K562 (cell line): ENCODE measurements at regions not wholly inside any gene's neighbourhood (a gene's known extent, or its start where the extent isn't known, plus 50 kb on each side); places are given as distances from the start of the nearest gene placed in this dataset.
A peak's percentile ranks its signal among the peaks of the same experiment; 100 is the strongest.

Source experiments
- CBX8 ChIP-seq: fragments of 200-600 bp; sonication (generic); IDR thresholded peaks from 2 replicates; pipeline ENCODE4 v1.6.1; 2012; ENCODE audit warnings: borderline replicate concordance, mixed run types, low read depth, mild to moderate bottlenecking, moderate library complexity, mixed read lengths, low read length, control low read depth, inconsistent platforms; ENCODE audit not compliant: poor library complexity, severe bottlenecking; ENCODE audit errors: extremely low read depth
- CHD1 ChIP-seq: fragments of 200-600 bp; sonication (generic); IDR thresholded peaks from one replicate; pipeline ENCODE4 v1.6.1; 2012; ENCODE audit warnings: mild to moderate bottlenecking, moderate library complexity, low read length, inconsistent platforms
- KDM5B ChIP-seq: fragments of 200-600 bp; sonication (generic); IDR thresholded peaks from 2 replicates; pipeline ENCODE4 v1.6.1; 2012; ENCODE audit warnings: low read depth, mild to moderate bottlenecking, moderate library complexity, low read length, control low read depth, inconsistent platforms; ENCODE audit not compliant: insufficient replicate concordance
- POLR2A ChIP-seq: fragments of 450-650 bp; conservative IDR thresholded peaks from 2 replicates; pipeline ENCODE4 v1.6.1; 2016
- RNF2 ChIP-seq: sonication (generic); IDR thresholded peaks from 2 replicates; pipeline ENCODE4 v1.6.1; 2016
- TFAM ChIP-seq: fragments of 250-450 bp; sonication (Bioruptor Pico); conservative IDR thresholded peaks from 2 replicates; pipeline ENCODE4 v1.5.0; 2021; ENCODE audit warnings: mild to moderate bottlenecking, moderate library complexity
- ZNF717 ChIP-seq: fragments of 250-450 bp; sonication (Bioruptor Pico); IDR thresholded peaks from 2 replicates; pipeline ENCODE4 v1.5.0; 2021
- TF ChIP-seq, protein P1 (sequence below): sonication (generic); formaldehyde crosslinking; IDR thresholded peaks from 2 replicates; pipeline ENCODE4 v1.8.1; 2023; ENCODE audit warnings: mild to moderate bottlenecking, missing genetic modification reagents
- TF ChIP-seq, protein P2 (sequence below): fragments of 150-350 bp; IDR thresholded peaks from 2 replicates; pipeline ENCODE4 v1.6.1; 2014; ENCODE audit warnings: low read depth, mild to moderate bottlenecking, low read length, borderline replicate concordance

DNA sequence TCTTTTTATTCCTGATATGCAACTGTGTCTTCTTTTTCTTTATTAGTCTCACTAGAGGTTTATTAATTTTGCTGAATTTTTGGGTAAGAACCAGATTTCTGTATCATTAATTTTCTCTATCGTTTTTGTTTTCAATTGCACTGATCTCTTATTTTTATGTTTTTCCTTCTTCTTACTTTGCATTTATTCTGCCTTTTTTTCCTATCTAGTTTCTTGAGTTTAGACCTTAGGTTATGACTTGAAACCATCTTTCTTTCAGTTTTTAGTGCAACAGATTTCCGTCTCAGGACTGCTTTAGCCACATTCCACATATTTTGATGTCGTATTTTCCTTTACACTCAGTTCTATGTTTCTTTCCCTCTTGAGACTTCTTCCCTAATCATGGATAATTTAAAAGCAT is 56.6 kb downstream of the IARS1 start:
- TF ChIP-seq POLR2A = peak; percentile 58
- TF ChIP-seq CBX8 = no peak
- no peak for TF ChIP-seq CHD1
- no peak for TF ChIP-seq ZNF717 (CRISPR knock-in tag)
- no peak for TF ChIP-seq RNF2
- TF ChIP-seq KDM5B = no peak
- TF ChIP-seq, protein P1, sequence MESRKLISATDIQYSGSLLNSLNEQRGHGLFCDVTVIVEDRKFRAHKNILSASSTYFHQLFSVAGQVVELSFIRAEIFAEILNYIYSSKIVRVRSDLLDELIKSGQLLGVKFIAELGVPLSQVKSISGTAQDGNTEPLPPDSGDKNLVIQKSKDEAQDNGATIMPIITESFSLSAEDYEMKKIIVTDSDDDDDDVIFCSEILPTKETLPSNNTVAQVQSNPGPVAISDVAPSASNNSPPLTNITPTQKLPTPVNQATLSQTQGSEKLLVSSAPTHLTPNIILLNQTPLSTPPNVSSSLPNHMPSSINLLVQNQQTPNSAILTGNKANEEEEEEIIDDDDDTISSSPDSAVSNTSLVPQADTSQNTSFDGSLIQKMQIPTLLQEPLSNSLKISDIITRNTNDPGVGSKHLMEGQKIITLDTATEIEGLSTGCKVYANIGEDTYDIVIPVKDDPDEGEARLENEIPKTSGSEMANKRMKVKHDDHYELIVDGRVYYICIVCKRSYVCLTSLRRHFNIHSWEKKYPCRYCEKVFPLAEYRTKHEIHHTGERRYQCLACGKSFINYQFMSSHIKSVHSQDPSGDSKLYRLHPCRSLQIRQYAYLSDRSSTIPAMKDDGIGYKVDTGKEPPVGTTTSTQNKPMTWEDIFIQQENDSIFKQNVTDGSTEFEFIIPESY = no peak
- no peak for TF ChIP-seq TFAM (CRISPR knock-in tag)
- TF ChIP-seq, protein P2, sequence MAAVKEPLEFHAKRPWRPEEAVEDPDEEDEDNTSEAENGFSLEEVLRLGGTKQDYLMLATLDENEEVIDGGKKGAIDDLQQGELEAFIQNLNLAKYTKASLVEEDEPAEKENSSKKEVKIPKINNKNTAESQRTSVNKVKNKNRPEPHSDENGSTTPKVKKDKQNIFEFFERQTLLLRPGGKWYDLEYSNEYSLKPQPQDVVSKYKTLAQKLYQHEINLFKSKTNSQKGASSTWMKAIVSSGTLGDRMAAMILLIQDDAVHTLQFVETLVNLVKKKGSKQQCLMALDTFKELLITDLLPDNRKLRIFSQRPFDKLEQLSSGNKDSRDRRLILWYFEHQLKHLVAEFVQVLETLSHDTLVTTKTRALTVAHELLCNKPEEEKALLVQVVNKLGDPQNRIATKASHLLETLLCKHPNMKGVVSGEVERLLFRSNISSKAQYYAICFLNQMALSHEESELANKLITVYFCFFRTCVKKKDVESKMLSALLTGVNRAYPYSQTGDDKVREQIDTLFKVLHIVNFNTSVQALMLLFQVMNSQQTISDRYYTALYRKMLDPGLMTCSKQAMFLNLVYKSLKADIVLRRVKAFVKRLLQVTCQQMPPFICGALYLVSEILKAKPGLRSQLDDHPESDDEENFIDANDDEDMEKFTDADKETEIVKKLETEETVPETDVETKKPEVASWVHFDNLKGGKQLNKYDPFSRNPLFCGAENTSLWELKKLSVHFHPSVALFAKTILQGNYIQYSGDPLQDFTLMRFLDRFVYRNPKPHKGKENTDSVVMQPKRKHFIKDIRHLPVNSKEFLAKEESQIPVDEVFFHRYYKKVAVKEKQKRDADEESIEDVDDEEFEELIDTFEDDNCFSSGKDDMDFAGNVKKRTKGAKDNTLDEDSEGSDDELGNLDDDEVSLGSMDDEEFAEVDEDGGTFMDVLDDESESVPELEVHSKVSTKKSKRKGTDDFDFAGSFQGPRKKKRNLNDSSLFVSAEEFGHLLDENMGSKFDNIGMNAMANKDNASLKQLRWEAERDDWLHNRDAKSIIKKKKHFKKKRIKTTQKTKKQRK = no peak
